Transverse colon (tissue), 4 donors: ENCODE measurements at regions not wholly inside any gene's neighbourhood (a gene's known extent, or its start where the extent isn't known, plus 50 kb on each side); places are given as distances from the start of the nearest gene placed in this dataset.

Experiments used
- DNase-seq: peaks from one replicate; pipeline ENCODE4 v3.0.0-alpha.2; 2019
- H3K27ac ChIP-seq, 4 donors: fragments of 200-600 bp; sonication (generic); 2 replicates each; pipeline ENCODE4 v1.5.1; 2016 to 2018; ENCODE audit warnings: inconsistent platforms in 4 of 4
- H3K27me3 ChIP-seq: fragments of 200-600 bp; sonication (generic); 2 replicates; pipeline ENCODE4 v1.5.1; 2017; ENCODE audit warnings: inconsistent platforms
- H3K36me3 ChIP-seq, 4 donors: fragments of 200-600 bp; sonication (generic); 2 replicates each; pipeline ENCODE4 v1.5.1; 2017 to 2019; ENCODE audit warnings: inconsistent platforms in 4 of 4
- H3K4me1 ChIP-seq, 4 donors: fragments of 200-600 bp; sonication (generic); 2 replicates each; pipeline ENCODE4 v1.5.1; 2017 to 2020; ENCODE audit warnings: inconsistent platforms in 4 of 4
- H3K4me3 ChIP-seq, 4 donors: fragments of 200-600 bp; sonication (generic); 1 replicate in 1 of 4; 2 replicates in 3 of 4; pipeline versions ENCODE4 v1.5.1 to v1.6.1; 2017 to 2019; ENCODE audit warnings: inconsistent platforms in 4 of 4
- H3K9me3 ChIP-seq, 2 donors: fragments of 200-600 bp; sonication (generic); 2 replicates each; pipeline ENCODE4 v1.5.1; 2017 to 2019; ENCODE audit warnings: inconsistent platforms in 2 of 2
- CTCF ChIP-seq, 5 experiments: fragments of 200-600 bp in 3 of 5; fragments of 450-650 bp in 2 of 5; sonication (generic) in 3 of 5; IDR thresholded peaks; 1 replicate in 2 of 5; 2 replicates in 3 of 5; pipeline ENCODE4 v1.5.1; 2016 to 2017; ENCODE audit warnings: antibody characterized with exemption in 5 of 5, inconsistent platforms in 3 of 5, mild to moderate bottlenecking in 2 of 5, moderate library complexity in 1 of 5
- EP300 ChIP-seq: sonication (generic); formaldehyde crosslinking; IDR thresholded peaks from one replicate; pipeline ENCODE4 v1.6.1; 2017; ENCODE audit warnings: antibody characterized with exemption, low read depth
- POLR2A ChIP-seq: fragments of 450-650 bp; IDR thresholded peaks from one replicate; pipeline ENCODE4 v1.6.1; 2016; ENCODE audit warnings: antibody characterized with exemption, mild to moderate bottlenecking, moderate library complexity
- POLR2AphosphoS5 ChIP-seq, 3 donors: sonication (generic); formaldehyde crosslinking; IDR thresholded peaks; one replicate each; pipeline ENCODE4 v1.6.1; 2016; ENCODE audit warnings: antibody characterized with exemption in 3 of 3
- WGBS, 2 donors: methylation state at CpG; one replicate each; pipeline ENCODE4 v1.1.5; 2018; ENCODE audit warnings: low coverage in 1 of 2; 5-methylcytosine and 5-hydroxymethylcytosine counted together
- in situ Hi-C, 4 donors: fragments of 200-750 bp; cut with MboI; loops; one replicate each; pipeline versions ENCODE4 v1.15.0 to v1.15.1; 2017; ENCODE audit warnings: low sequenced_read_pairs in 3 of 4, low pct_ligation_motif_present in 1 of 4, low pct_unique_long_range_greater_than_20kb in 1 of 4
- intact Hi-C: fragments of 100-400 bp; cut with DNase I; formaldehyde crosslinking; loops from one replicate; pipeline ENCODE4 v1.15.1; 2023; ENCODE audit warnings: low total_unique reads

GRCh38 chr5:4896328-4896727 is 243.8 kb upstream of the ADAMTS16 start:
- TF ChIP-seq POLR2AphosphoS5 (IDR thresholded peaks at IDR 0.05) (no peak), EP300 (no peak), CTCF (IDR thresholded peaks at IDR 0.05) (no peak), POLR2A (no peak)
- WGBS, 2 donors: 63 to 71% methylated on average over 4 to 5 of the region's 5 CpGs
- no peak overlapping the region for H3K27ac ChIP-seq
- no peaks in the 10 kb centered on the region for H3K9me3 ChIP-seq
- H3K4me1 ChIP-seq: peaks cover 0 to 3% (median 0%) of the 10 kb centered on the region in 4 donors
- DNase-seq: no peak
- no peaks in the 10 kb centered on the region for H3K36me3 ChIP-seq
- H3K27me3 ChIP-seq: no peaks in the 10 kb centered on the region
- no peak overlapping the region for H3K4me3 ChIP-seq
- in situ Hi-C loops (loop anchor here in 2 of 4 donors (25.0 kb wide), 2 partner anchors 241 to 516 kb away; partner anchors contain the start of genes ICE1 (in 2 of the 2) and ADAMTS16 (in 1 of the 2)), intact Hi-C loops (no loop called here)

GRCh38 chr5:4901305-4901811 is 238.8 kb upstream of the ADAMTS16 start:
- H3K9me3 ChIP-seq: no peaks in the 10 kb centered on the region
- peak overlapping the region in 2 of 4 donors; percentile 29 to 38 for H3K27ac ChIP-seq
- WGBS, 2 donors: 49 to 76% methylated on average over 2 to 15 of the region's 15 CpGs
- H3K4me1 ChIP-seq: peaks cover 0 to 6% (median 1%) of the 10 kb centered on the region in 4 donors
- H3K36me3 ChIP-seq: no peaks in the 10 kb centered on the region
- no peaks in the 10 kb centered on the region for H3K27me3 ChIP-seq
- no peak for DNase-seq
- in situ Hi-C loops: no loop called here
- intact Hi-C loops: no loop called here
- no peak overlapping the region for H3K4me3 ChIP-seq
- TF ChIP-seq CTCF (IDR thresholded peaks at IDR 0.05) (no peak), EP300 (no peak), POLR2AphosphoS5 (IDR thresholded peaks at IDR 0.05) (no peak), POLR2A (no peak)

- intact Hi-C loops: no loop called here
- 61% methylated on average over 5 of the region's 5 CpGs; no CpG with 5 or more reads in 1 of the 2 donors for WGBS, 2 donors
- TF ChIP-seq POLR2AphosphoS5 (IDR thresholded peaks at IDR 0.05) (no peak), CTCF (IDR thresholded peaks at IDR 0.05) (no peak), POLR2A (no peak), EP300 (no peak)
- Histone ChIP-seq H3K36me3 (no peaks in the 10 kb centered on the region), H3K27ac (peak overlapping the region in 2 of 4 donors; percentile 29 to 38), H3K4me1 (peaks cover 0 to 9% (median 4%) of the 10 kb centered on the region in 4 donors), H3K4me3 (no peak overlapping the region), H3K27me3 (no peaks in the 10 kb centered on the region), H3K9me3 (no peaks in the 10 kb centered on the region)
- in situ Hi-C loops: no loop called here
- DNase-seq: no peak
Observed at GRCh38 chr5:4901924-4902323, 238.2 kb upstream of the ADAMTS16 start.

GRCh38 chr5:4905674-4906520 is 234.2 kb upstream of the ADAMTS16 start:
- intact Hi-C loops: no loop called here
- Histone ChIP-seq H3K27ac (peak overlapping the region in 1 of 4 donors; percentile 32), H3K9me3 (no peaks in the 10 kb centered on the region), H3K36me3 (no peaks in the 10 kb centered on the region), H3K27me3 (no peaks in the 10 kb centered on the region), H3K4me1 (peaks cover 0 to 14% (median 7%) of the 10 kb centered on the region in 4 donors), H3K4me3 (no peak overlapping the region)
- no peak for TF ChIP-seq POLR2AphosphoS5 (IDR thresholded peaks at IDR 0.05)
- TF ChIP-seq CTCF (IDR thresholded peaks at IDR 0.05): no peak
- TF ChIP-seq EP300: no peak
- TF ChIP-seq POLR2A: no peak
- in situ Hi-C loops: no loop called here
- peak; percentile 16 for DNase-seq
- WGBS, 2 donors: 78 to 88% methylated on average over 7 to 19 of the region's 19 CpGs
